GM12873 (cell line): ENCODE measurements at regions not wholly inside any gene's neighbourhood (a gene's known extent, or its start where the extent isn't known, plus 50 kb on each side); places are given as distances from the start of the nearest gene placed in this dataset.

ENCODE experiments used
- TF ChIP-seq, protein P1 (sequence below): IDR thresholded peaks from 2 replicates; pipeline ENCODE4 v1.5.1; 2012; ENCODE audit warnings: low read depth, mild to moderate bottlenecking, moderate library complexity, low read length, control low read depth; ENCODE audit not compliant: insufficient read depth; ENCODE audit errors: missing control alignments

DNA sequence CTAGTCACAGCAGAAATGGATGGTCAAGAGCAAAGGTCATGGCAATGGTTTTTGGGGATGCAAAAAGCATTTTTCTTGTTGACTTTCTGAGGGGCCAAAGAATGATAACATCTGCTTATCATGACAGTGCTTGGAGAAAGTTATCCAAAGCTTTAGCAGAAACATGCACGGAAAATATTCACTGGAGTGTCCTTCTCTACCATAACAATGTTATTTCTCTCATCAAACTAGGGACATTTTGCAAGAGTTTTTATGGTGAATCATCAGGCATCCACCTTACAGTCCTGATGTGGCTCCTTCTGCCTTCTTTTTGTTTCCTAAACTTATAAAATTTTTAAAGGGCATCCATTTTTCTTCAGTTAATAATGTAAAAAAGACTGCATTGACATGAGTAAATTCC lies 302.3 kb downstream of the HIVEP2 start:
- TF ChIP-seq, protein P1, sequence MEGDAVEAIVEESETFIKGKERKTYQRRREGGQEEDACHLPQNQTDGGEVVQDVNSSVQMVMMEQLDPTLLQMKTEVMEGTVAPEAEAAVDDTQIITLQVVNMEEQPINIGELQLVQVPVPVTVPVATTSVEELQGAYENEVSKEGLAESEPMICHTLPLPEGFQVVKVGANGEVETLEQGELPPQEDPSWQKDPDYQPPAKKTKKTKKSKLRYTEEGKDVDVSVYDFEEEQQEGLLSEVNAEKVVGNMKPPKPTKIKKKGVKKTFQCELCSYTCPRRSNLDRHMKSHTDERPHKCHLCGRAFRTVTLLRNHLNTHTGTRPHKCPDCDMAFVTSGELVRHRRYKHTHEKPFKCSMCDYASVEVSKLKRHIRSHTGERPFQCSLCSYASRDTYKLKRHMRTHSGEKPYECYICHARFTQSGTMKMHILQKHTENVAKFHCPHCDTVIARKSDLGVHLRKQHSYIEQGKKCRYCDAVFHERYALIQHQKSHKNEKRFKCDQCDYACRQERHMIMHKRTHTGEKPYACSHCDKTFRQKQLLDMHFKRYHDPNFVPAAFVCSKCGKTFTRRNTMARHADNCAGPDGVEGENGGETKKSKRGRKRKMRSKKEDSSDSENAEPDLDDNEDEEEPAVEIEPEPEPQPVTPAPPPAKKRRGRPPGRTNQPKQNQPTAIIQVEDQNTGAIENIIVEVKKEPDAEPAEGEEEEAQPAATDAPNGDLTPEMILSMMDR: no peak

DNA sequence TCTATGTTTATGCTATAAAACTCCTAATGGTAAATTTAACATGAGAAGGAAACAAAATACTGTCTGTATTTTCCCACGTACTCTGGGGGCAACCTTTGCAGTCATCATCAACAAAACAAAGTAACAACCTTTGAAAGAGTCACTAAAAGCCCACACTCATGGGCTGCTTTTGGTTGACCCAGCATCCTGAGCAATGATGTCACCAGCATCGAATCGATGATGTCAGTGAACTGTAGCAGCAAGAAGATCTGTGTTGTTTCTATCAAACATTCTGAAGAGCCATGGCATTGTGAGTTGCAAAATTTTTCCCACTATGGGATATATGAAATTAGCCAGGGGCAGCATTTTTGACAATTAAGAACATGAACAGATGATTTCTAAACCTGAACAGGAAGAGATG lies 300.1 kb downstream of the HIVEP2 start:
- TF ChIP-seq, protein P1: no peak

DNA sequence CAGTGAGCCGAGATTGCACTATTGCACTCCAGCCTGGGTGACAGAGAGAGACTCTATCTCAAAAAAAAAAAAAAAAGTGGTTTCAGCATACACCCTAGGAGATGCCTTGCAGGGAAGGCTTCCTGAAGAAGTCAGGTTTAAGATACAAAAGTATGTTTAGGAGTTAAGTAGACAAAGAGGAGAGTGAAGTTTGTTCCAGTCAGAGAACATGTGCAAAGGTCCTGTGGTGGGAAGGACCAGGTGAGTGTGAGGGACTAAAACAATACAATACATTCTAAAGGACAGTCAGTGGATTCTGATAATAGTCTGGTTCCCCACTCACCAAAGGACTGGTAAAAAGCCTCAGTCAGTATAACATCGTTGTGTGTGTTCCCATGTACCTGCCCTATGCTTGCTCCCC lies 299.3 kb downstream of the HIVEP2 start:
- TF ChIP-seq, protein P1: no peak

DNA sequence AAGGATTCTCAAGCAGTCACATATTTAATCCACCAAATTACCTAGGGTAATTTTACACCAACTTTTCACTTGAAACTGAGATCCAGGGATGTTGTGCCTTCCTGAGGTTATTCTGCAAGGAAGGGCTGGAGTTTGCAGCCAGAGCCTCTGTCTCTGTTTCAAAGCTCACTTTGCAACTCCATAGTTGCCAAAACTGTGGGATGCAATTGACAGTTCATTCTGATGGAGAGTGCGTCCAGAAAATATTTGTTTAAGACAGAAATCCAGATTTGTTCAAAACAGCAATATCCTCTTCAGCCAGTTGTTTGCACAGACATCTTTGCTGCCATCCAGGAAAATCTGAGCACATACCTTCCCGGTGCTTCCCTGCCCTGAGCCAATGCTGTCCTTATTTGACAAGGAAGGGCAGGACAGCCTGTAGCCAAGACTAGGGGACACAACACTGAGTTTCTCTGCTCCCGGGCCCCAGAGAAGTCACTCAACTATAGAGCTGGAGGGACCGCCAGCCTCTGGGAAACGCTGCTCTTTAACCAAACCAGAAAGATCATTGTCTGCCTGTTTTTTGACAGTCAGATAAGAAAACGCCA lies 297.4 kb downstream of the HIVEP2 start:
- TF ChIP-seq, protein P1: no peak

DNA sequence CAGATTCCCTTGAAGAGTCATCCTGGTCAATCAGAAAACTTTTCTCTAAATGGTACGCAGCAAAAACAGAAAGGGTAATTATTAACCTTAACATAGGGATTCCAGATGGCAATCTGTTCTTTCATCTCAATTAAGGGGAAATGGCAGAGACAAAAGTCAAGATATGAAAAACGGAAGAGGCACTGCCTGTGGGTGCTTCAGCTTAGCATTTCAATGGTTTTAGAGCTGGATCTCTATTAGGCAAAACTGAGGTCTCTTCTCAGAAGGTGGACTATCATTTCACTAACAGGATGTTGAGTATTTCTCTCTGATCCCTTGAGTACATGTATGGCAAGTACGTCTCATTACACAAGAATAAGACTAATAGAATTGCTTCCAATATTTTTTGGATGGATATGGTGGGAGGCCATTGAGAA lies 296.9 kb downstream of the HIVEP2 start:
- TF ChIP-seq, protein P1: no peak

DNA sequence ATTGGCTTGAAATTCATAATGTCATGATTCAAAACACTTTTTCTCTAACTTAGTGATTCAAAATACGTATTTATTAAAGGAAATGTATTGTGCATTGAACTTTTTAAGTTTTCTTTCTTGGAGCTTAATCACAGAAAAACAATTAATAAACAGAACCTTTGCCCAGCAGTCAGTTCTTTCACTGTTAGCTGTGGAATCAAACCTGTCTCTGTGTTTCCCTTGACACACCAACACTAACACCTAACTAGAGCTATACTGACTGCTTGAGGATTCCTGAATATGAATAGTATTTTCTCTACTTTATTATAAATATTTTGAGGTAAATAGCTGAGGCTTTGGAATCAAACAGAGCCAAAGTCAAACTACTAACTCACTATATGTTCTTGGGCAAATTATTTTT lies 296.4 kb downstream of the HIVEP2 start:
- TF ChIP-seq, protein P1: no peak

DNA sequence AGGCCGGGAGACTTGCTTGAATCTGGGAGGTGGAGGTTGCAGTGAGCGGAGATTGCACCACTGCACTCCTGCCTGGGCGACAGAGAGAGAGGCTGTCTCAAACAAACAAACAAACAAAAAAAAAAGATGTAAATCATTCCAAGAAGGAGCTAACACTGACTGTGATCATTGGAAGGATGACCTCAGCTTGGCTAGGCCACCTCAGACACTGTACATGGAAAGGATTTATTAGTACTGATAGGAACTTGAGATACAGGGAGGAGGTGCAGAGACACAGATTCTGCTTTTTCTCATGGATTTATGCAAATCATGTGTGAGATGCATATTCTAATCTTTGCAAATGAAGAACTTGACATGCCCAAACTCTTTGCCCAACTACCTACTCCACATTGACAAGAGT lies 293.6 kb downstream of the HIVEP2 start:
- TF ChIP-seq, protein P1: no peak
